ENCODE measurements at regions not wholly inside any gene's neighbourhood (a gene's known extent, or its start where the extent isn't known, plus 50 kb on each side); places are given as distances from the start of the nearest gene placed in this dataset.
A peak's percentile ranks its signal among the peaks of the same experiment; 100 is the strongest.

DNA sequence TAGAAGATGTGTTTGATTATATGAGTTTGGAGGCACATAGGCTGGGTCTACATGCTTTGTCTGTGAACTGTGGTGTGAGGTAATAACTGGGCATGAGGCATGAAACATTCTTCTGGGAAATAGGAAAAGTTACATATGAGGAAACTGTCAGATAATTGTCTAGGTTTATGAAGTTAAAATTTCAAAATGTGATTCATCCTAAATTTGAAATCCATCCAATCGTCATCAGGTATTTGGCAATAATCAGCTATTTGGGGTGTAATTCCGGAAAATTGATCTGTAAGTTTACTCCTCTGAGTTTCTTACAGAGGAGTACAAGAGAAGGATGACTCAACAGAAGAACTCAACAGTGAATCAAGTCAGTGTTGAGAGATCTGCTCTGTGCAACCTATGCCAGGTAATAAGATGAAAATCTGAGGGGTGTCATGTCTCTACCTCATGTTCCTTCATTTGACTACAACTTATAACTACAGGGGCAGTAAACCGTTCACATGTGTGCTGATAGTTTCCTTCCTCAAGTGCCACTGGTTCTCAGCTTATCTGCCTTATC is 1171.6 kb upstream of the CDH18 start:
- no peak for DNase-seq

DNA sequence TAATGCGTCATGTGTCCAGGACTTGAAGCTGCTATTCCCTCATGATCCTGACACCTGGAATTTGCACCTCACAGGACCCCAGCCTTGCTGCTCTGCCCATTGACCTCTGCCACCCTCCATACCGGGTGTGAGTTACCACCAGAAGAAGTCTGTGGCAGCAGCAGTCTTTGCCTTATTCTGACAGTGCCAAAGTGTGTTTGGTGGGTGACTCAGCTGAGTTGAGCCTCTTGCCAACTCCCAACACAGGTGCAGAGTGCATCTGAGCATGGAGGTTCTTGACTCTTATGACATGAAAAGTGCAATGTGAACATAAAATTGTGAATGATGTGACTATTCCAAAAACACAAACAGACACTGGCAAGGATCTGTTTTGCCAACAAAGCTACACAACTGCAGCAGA is 1166.5 kb upstream of the CDH18 start:
- no peak for DNase-seq

DNA sequence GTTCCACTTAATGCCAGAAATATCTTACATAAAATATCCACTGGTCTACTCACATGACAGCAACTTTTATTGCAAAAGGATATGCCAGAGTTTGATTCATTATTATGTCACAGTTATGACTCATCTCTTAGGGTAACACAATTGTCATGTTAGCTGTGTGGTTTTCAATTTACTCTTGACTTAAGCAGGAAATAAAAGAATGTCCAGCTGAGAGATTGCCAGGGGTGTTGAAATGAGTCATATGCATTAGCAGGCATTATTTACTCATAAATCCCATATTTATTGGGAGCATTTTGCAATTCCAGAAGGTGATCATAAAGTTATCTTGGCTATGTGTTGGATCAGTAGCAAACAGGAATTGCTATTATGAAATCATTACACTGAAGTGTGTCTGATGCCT is 1164.6 kb upstream of the CDH18 start:
- peak; percentile 98 for DNase-seq

DNA sequence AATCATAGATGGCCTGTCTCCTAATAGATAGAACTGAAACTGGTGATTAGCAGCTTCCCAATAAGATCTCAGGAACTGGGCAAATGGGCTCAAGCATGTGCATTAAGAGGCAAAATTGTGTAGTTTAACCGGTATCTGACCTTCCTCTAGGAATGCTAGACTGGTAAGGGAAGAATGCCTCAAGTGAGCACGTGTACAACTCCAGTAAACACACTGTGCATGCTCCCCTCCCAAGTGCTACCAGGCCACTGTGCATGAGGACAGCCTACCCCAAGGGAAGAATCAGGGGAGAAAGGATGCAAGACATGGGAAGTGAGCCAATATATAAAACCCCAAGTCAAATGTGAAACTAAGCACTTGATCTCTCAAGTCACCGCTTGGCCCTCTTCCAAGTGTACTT is 1157.4 kb upstream of the CDH18 start:
- DNase-seq: no peak

DNA sequence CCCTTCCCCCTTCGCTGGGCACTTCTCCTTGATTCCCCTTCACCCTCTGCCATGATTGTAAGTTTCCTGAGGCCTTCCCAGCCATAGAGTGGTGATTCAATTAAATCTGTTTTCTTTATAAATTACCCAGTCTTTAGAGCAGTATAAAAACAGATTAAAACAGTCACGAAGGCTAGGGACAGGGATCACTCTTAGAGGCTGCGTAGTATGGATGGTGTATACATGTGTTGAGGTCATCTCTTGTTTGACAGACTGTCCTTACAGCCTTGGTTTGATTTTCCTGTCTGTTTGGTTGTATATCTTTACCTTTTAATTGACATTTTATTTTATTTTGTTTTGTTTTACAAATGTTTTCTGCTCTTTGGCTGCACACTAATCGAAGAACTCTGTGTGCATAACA is 1155.7 kb upstream of the CDH18 start:
- DNase-seq: no peak

DNA sequence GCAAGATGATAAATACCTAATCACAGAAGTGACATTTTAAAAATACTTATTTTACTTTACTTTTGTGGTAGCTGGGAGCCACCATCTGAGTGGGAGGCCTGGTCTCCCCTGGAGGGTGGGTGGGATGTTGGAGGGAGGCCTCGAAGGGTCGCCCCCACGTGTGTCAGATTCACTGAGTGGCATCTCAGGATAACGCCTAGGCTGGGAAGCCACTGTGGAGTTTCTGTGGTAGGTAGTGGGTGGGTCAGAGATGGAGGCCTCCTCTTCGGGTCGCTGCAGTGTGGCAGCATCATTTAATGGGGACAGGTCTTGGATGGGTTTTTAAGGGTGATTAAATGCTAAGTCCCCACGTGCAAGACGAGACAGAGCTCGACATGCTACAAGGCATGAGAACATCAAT is 1154.8 kb upstream of the CDH18 start:
- no peak for DNase-seq

DNA sequence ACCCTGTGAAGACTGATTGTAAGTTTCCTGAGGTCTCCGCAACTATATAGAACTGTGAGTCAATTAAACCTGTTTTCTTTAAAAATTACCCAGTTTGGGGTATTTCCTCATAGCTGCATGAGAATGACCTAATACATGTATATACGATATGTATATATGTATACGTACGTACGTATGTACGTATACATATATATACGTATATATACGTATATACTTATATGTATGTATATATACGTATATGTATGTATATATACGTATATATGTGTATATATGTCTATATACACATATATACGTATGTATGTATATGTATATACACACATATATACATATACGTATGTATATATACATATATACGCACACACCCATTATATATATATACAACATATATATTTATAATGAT is 1153.0 kb upstream of the CDH18 start:
- DNase-seq: no peak

DNA sequence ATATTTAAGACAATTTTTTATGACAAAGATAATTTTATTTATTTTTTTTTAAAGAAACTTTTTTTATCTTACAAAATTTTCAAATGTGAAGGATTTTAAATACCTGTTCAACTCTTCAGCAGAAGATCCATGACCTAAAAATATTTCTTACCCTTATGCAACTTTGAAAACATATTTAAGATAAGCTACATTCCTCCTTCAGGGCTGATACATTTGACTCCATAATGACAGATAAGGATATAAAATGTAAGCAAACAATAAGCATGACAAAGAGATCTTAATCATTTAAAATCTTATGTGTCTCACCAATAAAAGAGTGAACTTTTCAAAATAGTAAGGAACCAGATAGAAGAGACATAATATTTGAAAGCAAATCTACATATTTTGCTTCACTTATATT is 1138.2 kb upstream of the CDH18 start:
- DNase-seq: no peak

DNA sequence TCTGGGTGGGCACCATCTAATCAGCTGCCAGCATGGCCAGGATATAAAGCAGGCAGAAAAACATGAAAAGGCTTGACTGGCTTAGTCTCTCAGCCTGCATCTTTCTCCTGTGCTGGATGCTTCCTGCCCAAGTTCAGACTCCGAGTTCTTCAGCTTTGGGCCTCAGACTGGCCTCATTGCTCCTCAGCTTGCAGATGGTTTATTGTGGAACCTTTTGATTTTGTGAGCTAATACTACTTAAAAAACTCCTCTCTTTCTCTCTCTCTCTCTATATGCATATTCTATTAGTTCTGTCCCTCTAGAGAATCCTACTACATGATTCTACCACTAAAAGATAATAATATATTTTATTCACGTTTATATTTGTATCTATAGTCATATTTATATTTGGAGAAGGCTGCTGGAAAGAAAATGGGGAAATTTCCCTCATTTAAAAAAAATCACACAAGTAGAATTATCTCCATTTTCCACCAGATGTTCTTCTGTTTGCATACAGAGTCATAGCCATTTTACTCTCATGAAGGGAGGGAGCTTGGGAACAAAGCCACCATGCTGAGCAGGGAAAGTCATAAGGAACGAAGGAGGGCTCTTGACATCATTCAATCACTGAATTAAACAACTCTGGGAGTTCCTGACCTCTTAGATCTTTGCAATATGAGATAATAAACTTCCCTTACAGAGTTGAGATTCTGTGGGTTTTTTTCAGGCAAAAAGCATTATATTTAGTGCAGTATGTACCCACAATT is 1137.4 kb upstream of the CDH18 start:
- no peak for DNase-seq

DNA sequence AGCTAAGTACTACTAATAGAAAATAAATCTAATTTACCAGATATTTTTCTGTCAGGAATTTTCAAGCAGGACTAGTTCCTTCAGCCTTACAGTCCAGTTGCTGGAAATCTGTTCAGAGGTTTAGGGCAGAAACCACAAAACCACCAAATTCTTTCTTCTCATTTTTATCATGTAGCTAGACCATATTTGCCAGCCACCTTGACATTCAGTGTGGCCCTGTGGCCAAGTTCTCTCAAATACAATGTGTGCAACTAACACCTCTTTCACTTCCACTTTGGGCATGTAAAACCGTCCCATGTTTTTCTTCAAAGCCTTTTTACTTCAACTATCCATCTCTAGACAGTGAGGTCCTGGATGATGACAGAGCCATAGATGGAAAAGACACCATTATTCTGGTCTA is 1133.2 kb upstream of the CDH18 start:
- no peak for DNase-seq

DNA sequence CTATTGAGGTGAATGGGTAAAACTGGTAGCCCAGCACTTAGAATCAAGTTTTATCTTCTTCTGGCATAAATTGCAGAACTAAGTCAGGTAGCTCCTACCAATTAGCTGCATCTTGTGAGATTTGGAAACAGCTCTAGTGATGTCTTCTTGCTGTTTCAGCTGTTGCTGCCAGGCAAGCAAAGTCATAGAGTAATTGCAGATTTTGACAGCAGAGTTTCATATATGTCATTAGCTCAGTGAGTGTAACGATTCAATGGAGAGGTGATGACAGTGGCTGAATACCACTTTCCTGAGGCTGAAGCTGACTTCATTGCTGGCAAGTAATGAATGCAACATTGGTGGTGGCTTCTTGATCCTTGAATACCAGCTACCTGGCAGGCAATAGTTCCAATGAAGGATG is 1109.7 kb upstream of the CDH18 start:
- DNase-seq: no peak

DNA sequence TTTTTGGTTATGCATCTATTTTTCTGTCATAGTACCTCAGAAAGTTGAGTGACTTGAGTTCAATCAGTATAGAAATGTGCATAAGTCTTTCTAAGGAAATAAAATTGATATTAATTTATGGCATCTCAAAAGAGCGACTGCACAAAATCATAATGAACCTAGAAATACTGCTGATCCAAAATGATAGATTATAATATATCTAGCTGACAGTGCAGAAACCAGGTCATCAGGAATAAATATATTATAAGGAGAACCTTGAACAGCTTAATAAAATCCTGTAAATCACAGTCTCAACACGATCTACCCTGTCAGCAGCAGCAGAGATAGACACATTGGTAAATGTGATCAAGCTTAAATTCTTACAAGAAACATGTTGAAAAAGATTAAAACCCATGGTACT is 1106.6 kb upstream of the CDH18 start:
- no peak for DNase-seq

DNA sequence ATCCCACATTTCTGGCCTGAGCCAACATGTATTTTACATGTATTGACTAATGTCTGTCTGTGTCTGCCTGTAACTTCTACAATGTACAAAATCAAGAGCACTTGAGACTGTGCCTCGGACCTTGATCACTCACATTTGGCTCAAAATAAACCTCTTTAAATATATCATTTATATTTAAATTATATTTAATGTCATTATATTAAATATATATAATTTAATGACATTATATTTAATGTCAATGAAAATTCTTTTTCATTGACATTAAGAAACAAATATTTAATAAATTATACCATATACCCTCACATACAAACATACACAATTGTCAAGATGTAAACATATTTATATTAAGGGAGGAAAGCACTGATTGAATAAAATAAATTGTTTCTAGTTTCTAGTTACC is 1099.8 kb upstream of the CDH18 start:
- DNase-seq: no peak

DNA sequence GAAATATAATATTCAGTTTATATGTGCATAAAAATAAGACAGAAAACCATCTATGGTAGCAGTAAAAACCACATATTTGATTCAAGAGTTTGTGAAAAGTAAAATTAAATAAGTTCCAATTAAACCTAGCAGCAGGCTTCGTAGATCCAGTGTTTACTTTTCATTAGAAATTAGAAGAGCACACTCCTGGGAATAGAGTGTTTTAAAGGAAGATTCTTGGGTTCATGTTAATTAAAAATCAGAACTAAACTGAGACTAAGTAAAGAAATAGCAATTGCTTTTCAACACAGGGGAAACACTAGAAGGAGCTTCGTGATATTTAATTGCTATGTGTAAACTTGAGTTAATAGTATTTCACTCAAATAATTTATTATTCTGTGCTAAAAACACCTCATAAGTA is 1097.8 kb upstream of the CDH18 start:
- DNase-seq: no peak

DNA sequence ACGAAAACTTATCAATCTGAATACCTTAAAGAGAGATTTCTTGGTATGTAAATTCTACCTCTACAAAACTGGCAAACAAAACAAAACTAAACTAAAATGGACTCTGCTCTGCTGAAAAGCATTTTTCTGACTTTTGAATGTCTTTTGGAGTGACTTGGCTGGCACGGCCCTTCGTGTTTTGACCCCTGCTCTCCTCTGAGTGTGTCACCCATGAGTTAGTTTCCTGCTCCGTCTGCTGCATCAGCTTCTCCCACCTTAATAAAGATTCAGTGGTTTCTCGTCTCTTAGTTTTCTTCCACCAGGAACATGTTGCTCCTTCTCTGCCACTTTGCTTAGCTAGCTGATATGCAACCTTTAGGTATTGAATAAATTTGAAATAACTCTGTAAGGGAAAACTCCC is 1084.0 kb upstream of the CDH18 start:
- DNase-seq: no peak

DNA sequence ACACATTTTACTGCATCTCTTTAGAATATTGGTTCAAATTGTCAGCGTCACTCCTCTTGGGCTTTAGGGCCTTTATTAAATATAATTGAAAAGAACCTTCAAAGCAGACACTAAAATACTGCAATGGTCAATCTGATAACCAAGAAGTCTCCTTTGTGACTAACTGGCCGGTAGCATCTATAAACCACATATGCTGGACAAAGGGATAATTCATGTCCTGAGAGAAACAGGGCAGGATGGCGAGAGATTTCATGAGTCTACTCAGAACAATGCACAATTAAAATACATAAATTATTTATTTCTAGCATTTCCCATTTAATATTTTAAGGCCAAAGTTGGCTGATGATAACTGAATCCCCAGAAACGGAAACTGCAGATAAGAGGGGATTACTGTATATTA is 1083.4 kb upstream of the CDH18 start:
- no peak for DNase-seq

DNA sequence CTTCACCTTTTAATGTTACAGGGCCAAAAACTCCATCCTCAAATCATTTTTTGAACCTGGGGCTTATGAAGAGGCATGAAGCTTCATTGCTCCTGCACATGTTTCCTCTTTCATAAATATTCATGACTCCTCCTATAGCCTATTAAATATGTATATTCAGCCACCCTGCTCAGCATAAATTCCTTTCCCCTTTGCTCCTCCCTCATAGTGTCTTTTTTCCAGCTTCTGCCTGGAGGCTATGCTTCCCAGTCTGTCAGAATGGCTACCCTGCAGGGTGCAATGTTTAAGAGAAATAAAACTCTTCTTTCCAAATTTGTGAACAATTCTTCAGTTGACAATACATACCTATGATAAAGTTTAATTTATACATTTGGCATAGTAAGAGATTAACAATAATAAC is 1082.9 kb upstream of the CDH18 start:
- no peak for DNase-seq

DNA sequence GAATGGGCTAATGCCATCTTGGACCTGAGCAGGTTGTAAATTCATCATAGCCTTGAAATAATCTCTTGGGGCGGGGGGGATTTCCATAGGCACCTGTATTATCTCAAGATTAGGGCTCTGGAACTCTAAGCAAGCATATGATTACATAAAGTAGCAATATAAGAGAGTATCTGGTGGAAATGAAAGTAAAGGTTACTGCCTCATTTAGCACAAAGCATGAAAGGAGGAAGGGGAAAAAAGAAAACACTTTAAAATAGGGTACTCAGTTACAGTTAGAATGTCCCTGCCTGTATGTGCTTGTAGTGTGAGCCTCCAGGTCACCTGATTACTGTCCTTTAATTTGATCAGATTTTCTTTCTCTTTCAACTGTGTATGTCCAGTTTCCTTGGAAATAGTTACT is 1079.7 kb upstream of the CDH18 start:
- no peak for DNase-seq

DNA sequence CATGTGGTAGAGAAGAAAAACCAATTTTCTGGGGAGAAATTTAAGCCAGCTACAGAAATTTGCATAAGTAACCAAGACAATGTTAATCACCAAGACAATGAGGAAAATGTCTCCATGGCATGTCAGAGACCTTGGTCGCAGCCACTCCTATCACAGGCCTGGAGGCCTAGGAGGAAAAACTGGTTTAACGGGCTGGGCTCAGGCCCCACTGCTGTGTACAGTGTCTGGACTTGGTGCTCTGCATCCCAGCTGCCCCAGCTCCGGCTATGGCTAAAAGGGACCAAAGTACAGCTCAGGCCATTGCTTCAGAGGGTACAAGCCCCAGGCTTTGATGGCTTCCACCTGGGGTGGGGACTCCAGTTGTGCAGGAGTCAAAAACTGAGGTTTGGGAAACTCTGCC is 1075.1 kb upstream of the CDH18 start:
- DNase-seq: no peak

DNA sequence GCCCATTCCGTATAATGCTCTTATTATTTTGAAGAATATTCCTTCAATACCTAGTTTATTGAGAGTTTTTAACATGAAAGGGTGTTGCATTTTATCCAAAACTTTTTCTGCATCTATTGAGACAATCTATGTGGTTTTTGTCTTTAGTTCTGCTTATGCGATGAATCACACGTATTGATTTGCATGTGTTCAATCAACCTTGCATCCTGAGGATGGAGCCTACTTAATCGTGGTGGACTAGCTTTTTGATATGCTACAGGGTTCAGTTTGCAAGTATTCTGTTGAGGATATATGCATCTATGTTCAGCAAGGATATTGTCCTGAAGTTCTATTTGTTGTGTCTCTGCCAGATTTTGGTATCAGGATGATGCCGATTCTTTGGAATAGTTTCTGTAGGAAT is 1070.3 kb upstream of the CDH18 start:
- no peak for DNase-seq

DNA sequence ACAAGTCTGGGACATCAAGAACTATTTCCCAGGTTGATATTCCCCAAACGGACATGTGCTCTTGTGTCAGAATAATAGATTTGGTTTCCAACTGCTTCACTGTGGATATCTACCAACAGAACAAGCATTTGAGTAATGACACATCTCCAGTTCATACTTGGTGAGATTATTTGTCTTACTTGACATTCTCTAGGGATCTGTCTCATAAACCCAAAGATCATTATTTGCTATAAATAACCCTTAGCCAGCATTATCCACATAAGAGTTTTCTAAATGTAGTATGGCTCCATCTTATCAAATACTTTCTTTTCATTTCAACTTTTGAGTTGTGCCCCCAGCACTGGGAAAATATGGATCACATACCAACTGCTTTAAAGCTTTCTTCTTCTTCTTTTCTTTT is 1063.9 kb upstream of the CDH18 start:
- DNase-seq: no peak

DNA sequence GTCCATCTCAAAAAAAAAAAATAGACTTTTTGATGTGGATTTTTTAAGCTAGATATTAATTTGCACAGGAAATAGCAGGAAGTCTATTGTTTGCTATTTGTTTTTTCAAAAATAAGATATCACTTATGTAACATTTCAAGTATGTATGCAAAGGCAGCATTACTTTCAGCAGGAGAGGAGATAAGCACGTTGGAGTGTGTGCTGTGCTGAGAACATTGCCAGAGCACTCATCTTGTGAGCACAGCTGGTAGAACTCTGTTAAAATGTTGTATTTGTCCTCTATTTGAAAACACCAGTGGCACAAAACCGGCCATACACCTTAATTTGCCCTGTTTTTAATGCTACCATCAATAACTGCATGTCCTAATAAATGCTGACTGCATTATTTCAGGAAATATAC is 1061.9 kb upstream of the CDH18 start:
- no peak for DNase-seq

DNA sequence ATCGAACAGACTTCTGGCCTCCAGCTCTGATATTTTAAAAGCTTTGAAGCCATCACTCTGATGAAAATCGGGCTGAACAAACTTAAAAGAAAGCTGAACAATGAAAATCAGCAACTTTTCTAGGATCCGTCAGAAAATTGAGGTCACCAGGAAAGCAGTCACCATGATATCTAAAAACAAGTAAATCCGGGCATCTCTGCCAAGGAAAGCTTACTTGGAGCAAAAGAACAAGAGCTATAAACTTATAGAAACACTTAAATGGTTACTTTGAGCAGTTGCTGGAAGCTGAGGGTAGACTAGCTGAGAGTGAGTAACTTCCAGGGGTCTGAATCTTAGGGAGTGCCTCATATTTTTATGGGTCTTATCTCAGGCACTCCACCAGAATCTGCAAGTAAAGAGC is 1043.0 kb upstream of the CDH18 start:
- no peak for DNase-seq

DNA sequence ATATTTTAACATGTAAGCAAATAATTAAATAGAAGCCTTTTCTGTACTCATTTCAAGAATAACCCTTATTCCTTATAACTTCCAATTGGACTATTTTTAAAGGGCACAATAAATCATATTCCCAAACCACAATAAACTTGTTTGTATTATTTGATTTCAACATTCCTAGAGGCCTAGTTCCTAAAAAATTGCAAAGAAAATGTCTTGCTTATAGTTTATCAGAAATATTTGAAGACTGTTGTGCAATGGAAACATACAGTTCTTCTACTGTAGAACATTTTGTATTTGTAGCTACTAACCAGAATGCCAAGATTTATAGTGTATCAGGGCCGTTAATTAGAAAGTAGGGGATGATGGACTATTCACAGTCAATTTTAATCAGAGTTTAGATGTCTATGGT is 1037.0 kb upstream of the CDH18 start:
- DNase-seq: no peak

DNA sequence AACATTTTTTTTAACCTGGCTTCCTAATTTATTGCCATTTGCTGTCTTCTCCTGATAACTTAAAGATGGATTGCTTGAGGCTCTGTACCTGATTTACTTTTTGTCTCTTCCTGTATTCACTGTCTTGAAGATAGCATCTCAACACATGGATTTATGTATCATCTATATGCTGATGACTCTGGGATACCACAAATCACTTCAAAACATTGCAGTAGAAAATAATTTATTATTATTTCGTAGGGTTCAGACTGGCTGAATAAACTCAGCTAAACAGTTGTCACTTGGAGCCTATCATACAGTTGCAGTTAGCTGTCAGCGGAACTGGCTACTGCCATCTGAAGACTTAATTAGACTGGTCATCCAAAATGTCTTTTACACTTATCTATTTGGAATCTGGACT is 1025.2 kb upstream of the CDH18 start:
- DNase-seq: no peak

All from fibroblast of skin of right quadriceps (primary cell).